DLD1 (cell line): ENCODE measurements at regions not wholly inside any gene's neighbourhood (a gene's known extent, or its start where the extent isn't known, plus 50 kb on each side); places are given as distances from the start of the nearest gene placed in this dataset.

Source experiments
- in situ Hi-C: cut with HindIII; loops from 2 replicates; pipeline ENCODE4 v1.10.0; 2017; ENCODE audit warnings: low sequenced_read_pairs

GRCh38 chr2:237264480-237265219 is 149.3 kb downstream of the COL6A3 start:
- in situ Hi-C loops: no loop called here

GRCh38 chr2:237268004-237268708 is 145.8 kb downstream of the COL6A3 start:
- in situ Hi-C loops: no loop called here

GRCh38 chr2:237269138-237269875 is 144.7 kb downstream of the COL6A3 start:
- in situ Hi-C loops: no loop called here

GRCh38 chr2:237270520-237270919 is 143.4 kb downstream of the COL6A3 start:
- in situ Hi-C loops: no loop called here

GRCh38 chr2:237271698-237272652 is 142.0 kb downstream of the COL6A3 start:
- in situ Hi-C loops: no loop called here
